Neural progenitor cell (in vitro differentiated cells): ENCODE measurements at regions not wholly inside any gene's neighbourhood (a gene's known extent, or its start where the extent isn't known, plus 50 kb on each side); places are given as distances from the start of the nearest gene placed in this dataset.

Source experiments
- DNase-seq: peaks from one replicate; pipeline ENCODE4 v3.0.0-alpha.2; 2016; ENCODE audit warnings: low spot score
- H2AFZ ChIP-seq: fragments of 200-600 bp; sonication (generic); replicated peaks from 2 replicates; pipeline ENCODE4 v1.6.1; 2016; ENCODE audit warnings: antibody characterized with exemption
- H3F3A ChIP-seq: fragments of 200-600 bp; sonication (generic); 2 replicates; pipeline ENCODE4 v1.6.1; 2016; ENCODE audit warnings: antibody characterized with exemption, low read depth
- H3K27ac ChIP-seq: fragments of 200-600 bp; sonication (generic); 2 replicates; pipeline ENCODE4 v1.5.1; 2016; ENCODE audit warnings: mild to moderate bottlenecking
- H3K27me3 ChIP-seq: fragments of 200-600 bp; sonication (generic); 2 replicates; pipeline ENCODE4 v1.6.1; 2016; ENCODE audit warnings: mild to moderate bottlenecking, moderate library complexity
- H3K36me3 ChIP-seq: fragments of 200-600 bp; sonication (generic); 2 replicates; pipeline ENCODE4 v1.5.1; 2016
- H3K4me1 ChIP-seq: fragments of 200-600 bp; sonication (generic); 2 replicates; pipeline ENCODE4 v1.6.1; 2016; ENCODE audit warnings: mixed run types
- H3K4me2 ChIP-seq: fragments of 200-600 bp; sonication (generic); 2 replicates; pipeline ENCODE4 v1.6.1; 2016
- H3K4me3 ChIP-seq: fragments of 200-600 bp; sonication (generic); 2 replicates; pipeline ENCODE4 v1.5.1; 2016
- H3K79me2 ChIP-seq: fragments of 200-600 bp; sonication (generic); 2 replicates; pipeline ENCODE4 v1.6.1; 2016; ENCODE audit warnings: low read depth
- H3K9ac ChIP-seq: fragments of 200-600 bp; sonication (generic); 2 replicates; pipeline ENCODE4 v1.6.1; 2016
- H3K9me3 ChIP-seq: fragments of 200-600 bp; sonication (generic); 2 replicates; pipeline ENCODE4 v1.5.1; 2016; ENCODE audit warnings: low read depth
- H4K20me1 ChIP-seq: fragments of 200-600 bp; sonication (generic); 2 replicates; pipeline ENCODE4 v1.6.1; 2016; ENCODE audit warnings: low read depth
- H3K27ac Mint-ChIP-seq: 3 replicates; pipeline ENCODE4 v1.8.0; 2021; ENCODE audit warnings: mixed read lengths
- H3K27me3 Mint-ChIP-seq: 2 replicates; pipeline ENCODE4 v1.8.0; 2022; ENCODE audit warnings: low read depth, mild to moderate bottlenecking, inconsistent platforms, moderate library complexity, mixed read lengths; ENCODE audit not compliant: insufficient read depth
- H3K36me3 Mint-ChIP-seq: 3 replicates; pipeline ENCODE4 v1.8.0; 2021; ENCODE audit warnings: mixed read lengths
- H3K4me1 Mint-ChIP-seq: 3 replicates; pipeline ENCODE4 v1.8.0; 2021; ENCODE audit warnings: mixed read lengths
- H3K4me3 Mint-ChIP-seq: 3 replicates; pipeline ENCODE4 v1.8.0; 2021; ENCODE audit warnings: mild to moderate bottlenecking, moderate library complexity, mixed read lengths
- H3K9me3 Mint-ChIP-seq: 3 replicates; pipeline ENCODE4 v1.8.0; 2020; ENCODE audit warnings: mixed read lengths
- CTCF ChIP-seq: fragments of 200-600 bp; sonication (generic); IDR thresholded peaks from 2 replicates; pipeline ENCODE4 v1.5.1; 2017; ENCODE audit warnings: antibody characterized with exemption, mild to moderate bottlenecking
- EZH2 ChIP-seq: fragments of 200-600 bp; sonication (generic); IDR thresholded peaks from 2 replicates; pipeline ENCODE4 v1.6.1; 2017; ENCODE audit warnings: antibody characterized with exemption, mild to moderate bottlenecking, moderate library complexity
- EZH2phosphoT487 ChIP-seq: fragments of 200-600 bp; sonication (generic); IDR thresholded peaks from 2 replicates; pipeline ENCODE4 v1.6.1; 2017; ENCODE audit warnings: antibody characterized with exemption

DNA sequence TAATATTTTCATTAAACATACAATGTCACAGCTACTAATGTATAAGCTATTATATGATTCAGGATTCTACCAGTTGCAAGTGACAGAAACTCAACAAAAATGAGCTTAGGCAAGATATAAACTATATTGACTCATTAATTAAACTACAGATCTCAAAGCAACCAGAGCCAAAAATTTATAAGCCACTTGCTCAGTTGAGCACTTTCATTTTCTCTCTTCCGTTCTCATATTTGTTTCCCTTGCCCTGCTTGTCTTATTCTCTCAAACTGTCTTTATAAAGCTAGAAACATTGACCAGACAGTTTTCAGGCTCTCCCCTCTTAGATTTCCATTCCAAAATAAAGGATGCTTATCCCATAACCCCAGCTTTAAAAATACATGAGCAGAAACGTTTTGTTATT lies 60.2 kb upstream of the DGKB start:
- no peaks in the 10 kb centered on the region for H3K4me1 ChIP-seq
- no peak overlapping the region for H2AFZ ChIP-seq
- TF ChIP-seq EZH2 (no peak), CTCF (no peak), EZH2phosphoT487 (no peak)
- Mint-ChIP-seq H3K4me1 (peaks cover 11% of the 10 kb centered on the region), H3K4me3 (no peak overlapping the region), H3K27ac (no peak overlapping the region), H3K27me3 (no peaks in the 10 kb centered on the region), H3K9me3 (no peaks in the 10 kb centered on the region), H3K36me3 (no peaks in the 10 kb centered on the region)
- H3K79me2 ChIP-seq = no peaks in the 10 kb centered on the region
- no peaks in the 10 kb centered on the region for H3K27me3 ChIP-seq
- H3K4me2 ChIP-seq = no peak overlapping the region
- H3K9ac ChIP-seq = no peak overlapping the region
- H3F3A ChIP-seq = no peaks in the 10 kb centered on the region
- no peak for DNase-seq
- H3K36me3 ChIP-seq = no peaks in the 10 kb centered on the region
- H3K4me3 ChIP-seq = no peak overlapping the region
- H3K9me3 ChIP-seq = no peaks in the 10 kb centered on the region
- H3K27ac ChIP-seq = no peak overlapping the region
- H4K20me1 ChIP-seq = no peaks in the 10 kb centered on the region

DNA sequence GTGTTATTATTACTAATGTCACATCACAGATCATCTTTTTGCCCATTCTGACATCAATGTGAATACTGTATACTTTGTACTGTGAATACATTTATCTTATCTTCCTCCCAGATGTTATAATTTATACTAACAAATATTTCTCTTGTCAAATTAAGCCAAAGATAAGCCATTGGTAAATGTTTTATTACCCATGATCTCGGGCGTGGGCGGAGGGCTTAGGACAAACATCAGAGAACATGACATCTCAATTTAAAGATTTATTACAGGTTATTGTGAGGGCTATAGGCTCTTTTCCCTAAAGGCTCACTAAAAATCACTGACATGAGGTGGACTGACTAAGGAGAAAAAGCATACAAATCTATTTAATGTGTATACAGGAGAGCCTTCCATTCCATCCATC lies 58.2 kb upstream of the DGKB start:
- Histone ChIP-seq H3K27ac (no peak overlapping the region), H3K9ac (no peak overlapping the region), H3K36me3 (no peaks in the 10 kb centered on the region), H2AFZ (no peak overlapping the region), H3K27me3 (no peaks in the 10 kb centered on the region), H3K4me2 (no peak overlapping the region), H3F3A (no peaks in the 10 kb centered on the region), H3K79me2 (no peaks in the 10 kb centered on the region), H3K9me3 (no peaks in the 10 kb centered on the region), H3K4me3 (no peak overlapping the region), H4K20me1 (no peaks in the 10 kb centered on the region), H3K4me1 (no peaks in the 10 kb centered on the region)
- H3K36me3 Mint-ChIP-seq = no peaks in the 10 kb centered on the region
- DNase-seq = no peak
- no peak for TF ChIP-seq EZH2
- no peak for TF ChIP-seq EZH2phosphoT487
- no peak for TF ChIP-seq CTCF
- H3K27me3 Mint-ChIP-seq = no peaks in the 10 kb centered on the region
- peaks cover 11% of the 10 kb centered on the region for H3K4me1 Mint-ChIP-seq
- H3K9me3 Mint-ChIP-seq = no peaks in the 10 kb centered on the region
- no peak overlapping the region for H3K4me3 Mint-ChIP-seq
- no peak overlapping the region for H3K27ac Mint-ChIP-seq

DNA sequence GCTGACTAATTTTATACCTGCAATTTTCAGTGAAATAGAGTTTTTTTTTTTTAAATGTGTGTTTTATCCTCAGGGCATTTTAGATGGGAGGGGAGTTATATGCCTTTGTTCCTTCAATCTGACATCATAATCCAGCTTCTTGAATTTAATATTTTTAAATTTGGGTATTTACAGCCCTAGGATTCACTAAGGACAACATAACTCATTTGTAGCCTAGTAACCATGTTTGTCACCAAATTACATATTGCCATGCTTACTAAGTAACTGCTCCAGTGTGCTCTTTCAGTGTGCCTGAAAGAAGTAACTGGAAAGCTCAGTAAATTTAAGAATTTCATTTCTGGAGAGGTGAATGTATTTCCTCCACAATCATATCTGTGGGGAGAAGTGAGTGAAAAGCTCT lies 56.8 kb upstream of the DGKB start:
- Histone ChIP-seq H3K27me3 (no peaks in the 10 kb centered on the region), H2AFZ (no peak overlapping the region), H3F3A (no peaks in the 10 kb centered on the region), H3K4me2 (no peak overlapping the region), H3K4me1 (no peaks in the 10 kb centered on the region), H3K36me3 (no peaks in the 10 kb centered on the region), H3K4me3 (no peak overlapping the region), H3K9me3 (no peaks in the 10 kb centered on the region), H3K27ac (no peak overlapping the region), H4K20me1 (no peaks in the 10 kb centered on the region), H3K9ac (no peak overlapping the region), H3K79me2 (no peaks in the 10 kb centered on the region)
- no peak for TF ChIP-seq EZH2
- no peak for TF ChIP-seq EZH2phosphoT487
- TF ChIP-seq CTCF = no peak
- H3K9me3 Mint-ChIP-seq = no peaks in the 10 kb centered on the region
- H3K4me3 Mint-ChIP-seq = no peak overlapping the region
- no peaks in the 10 kb centered on the region for H3K27me3 Mint-ChIP-seq
- no peaks in the 10 kb centered on the region for H3K36me3 Mint-ChIP-seq
- peaks cover 11% of the 10 kb centered on the region for H3K4me1 Mint-ChIP-seq
- no peak overlapping the region for H3K27ac Mint-ChIP-seq
- no peak for DNase-seq

DNA sequence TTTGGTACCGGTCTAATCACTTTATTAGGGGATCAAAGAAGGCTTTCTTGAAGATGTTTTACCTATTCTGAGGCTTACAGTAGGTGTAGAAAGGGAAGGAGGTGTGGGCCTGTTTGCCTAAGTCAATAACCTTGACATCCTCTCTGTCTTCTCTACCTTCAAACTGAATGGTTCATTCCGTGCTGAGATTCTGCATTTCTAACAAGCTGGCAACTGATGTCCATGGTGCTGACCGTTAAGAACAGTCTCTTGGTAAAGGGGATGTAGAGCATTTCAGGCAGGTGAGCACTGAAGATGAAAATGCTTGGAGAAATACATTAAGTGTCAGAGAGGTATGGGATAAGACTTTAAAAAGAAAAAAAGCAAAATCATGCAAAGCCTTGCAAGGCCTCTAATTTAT lies 51.5 kb upstream of the DGKB start:
- TF ChIP-seq EZH2 (no peak), EZH2phosphoT487 (no peak), CTCF (no peak)
- no peaks in the 10 kb centered on the region for H3K4me1 ChIP-seq
- H4K20me1 ChIP-seq = no peaks in the 10 kb centered on the region
- H3K27me3 ChIP-seq = no peaks in the 10 kb centered on the region
- H3K36me3 ChIP-seq = no peaks in the 10 kb centered on the region
- H3K27ac ChIP-seq = no peak overlapping the region
- H3K4me1 Mint-ChIP-seq = peaks cover 11% of the 10 kb centered on the region
- no peaks in the 10 kb centered on the region for H3K9me3 ChIP-seq
- H3F3A ChIP-seq = no peaks in the 10 kb centered on the region
- no peaks in the 10 kb centered on the region for H3K27me3 Mint-ChIP-seq
- DNase-seq = no peak
- H3K79me2 ChIP-seq = no peaks in the 10 kb centered on the region
- no peak overlapping the region for H3K4me3 Mint-ChIP-seq
- no peak overlapping the region for H3K27ac Mint-ChIP-seq
- H3K9ac ChIP-seq = no peak overlapping the region
- no peak overlapping the region for H2AFZ ChIP-seq
- no peaks in the 10 kb centered on the region for H3K36me3 Mint-ChIP-seq
- H3K4me2 ChIP-seq = no peak overlapping the region
- no peaks in the 10 kb centered on the region for H3K9me3 Mint-ChIP-seq
- H3K4me3 ChIP-seq = no peak overlapping the region
